Thyroid gland (tissue), 4 donors: ENCODE measurements at regions not wholly inside any gene's neighbourhood (a gene's known extent, or its start where the extent isn't known, plus 50 kb on each side); places are given as distances from the start of the nearest gene placed in this dataset.

ENCODE experiments used
- DNase-seq, 2 donors: peaks; one replicate each; pipeline ENCODE4 v3.0.0-alpha.2; 2019
- H3K27ac ChIP-seq, 3 donors: fragments of 200-600 bp; sonication (generic); 1 replicate in 2 of 3; 2 replicates in 1 of 3; pipeline ENCODE4 v1.5.1; 2016 to 2019; ENCODE audit warnings: mild to moderate bottlenecking in 1 of 3, moderate library complexity in 1 of 3
- H3K27me3 ChIP-seq: fragments of 200-600 bp; sonication (generic); one replicate; pipeline ENCODE4 v1.5.1; 2019
- H3K36me3 ChIP-seq, 2 donors: fragments of 200-600 bp; sonication (generic); one replicate each; pipeline ENCODE4 v1.5.1; 2016 to 2019
- H3K4me1 ChIP-seq, 2 donors: fragments of 200-600 bp; sonication (generic); one replicate each; pipeline ENCODE4 v1.5.1; 2017 to 2019
- H3K4me3 ChIP-seq, 3 donors: fragments of 200-600 bp; sonication (generic); replicated peaks in 1 of 3; 1 replicate in 2 of 3; 2 replicates in 1 of 3; pipeline ENCODE4 v1.5.1; 2016; ENCODE audit warnings: mild to moderate bottlenecking in 1 of 3
- H3K9me3 ChIP-seq: fragments of 200-600 bp; sonication (generic); one replicate; pipeline ENCODE4 v1.5.1; 2017
- POLR2A ChIP-seq, 2 donors: fragments of 450-650 bp; IDR thresholded peaks; one replicate each; pipeline ENCODE4 v1.6.1; 2017; ENCODE audit warnings: antibody characterized with exemption in 2 of 2, mild to moderate bottlenecking in 2 of 2, moderate library complexity in 1 of 2
- WGBS, 2 donors: methylation state at CpG; one replicate each; pipeline ENCODE4 v1.1.5; 2017; 5-methylcytosine and 5-hydroxymethylcytosine counted together
- intact Hi-C: fragments of 100-400 bp; cut with DNase I; formaldehyde crosslinking; loops from one replicate; pipeline ENCODE4 v1.15.1; 2023
- TF ChIP-seq, protein P1 (sequence below), 6 experiments: fragments of 200-600 bp in 3 of 6; fragments of 450-650 bp in 3 of 6; sonication (generic) in 3 of 6; IDR thresholded peaks; one replicate each; pipeline ENCODE4 v1.5.1; 2016 to 2019; ENCODE audit warnings: antibody characterized with exemption in 6 of 6, mild to moderate bottlenecking in 2 of 6, inconsistent platforms in 1 of 6, moderate library complexity in 1 of 6

DNA sequence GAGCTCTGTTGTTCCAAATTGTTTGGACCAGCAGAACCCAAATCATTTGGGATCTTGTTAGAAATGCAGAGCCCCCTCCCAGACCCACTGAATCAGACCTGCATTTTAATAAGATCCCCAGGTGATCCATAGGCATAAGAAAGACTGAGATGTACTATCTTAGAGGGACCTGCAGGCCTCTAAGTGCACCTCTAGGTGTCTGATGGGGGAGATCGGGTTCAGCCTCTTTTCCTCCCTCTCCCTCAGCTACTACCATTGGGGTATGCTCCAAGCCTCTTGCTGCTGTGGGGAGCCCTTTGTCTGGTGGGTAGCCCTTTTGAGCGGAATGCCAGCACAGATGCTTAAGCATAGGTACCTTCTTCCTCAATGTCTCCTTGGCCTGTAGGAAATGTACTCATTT is 63.8 kb upstream of the RPS6KA3 start:
- TF ChIP-seq, protein P1, sequence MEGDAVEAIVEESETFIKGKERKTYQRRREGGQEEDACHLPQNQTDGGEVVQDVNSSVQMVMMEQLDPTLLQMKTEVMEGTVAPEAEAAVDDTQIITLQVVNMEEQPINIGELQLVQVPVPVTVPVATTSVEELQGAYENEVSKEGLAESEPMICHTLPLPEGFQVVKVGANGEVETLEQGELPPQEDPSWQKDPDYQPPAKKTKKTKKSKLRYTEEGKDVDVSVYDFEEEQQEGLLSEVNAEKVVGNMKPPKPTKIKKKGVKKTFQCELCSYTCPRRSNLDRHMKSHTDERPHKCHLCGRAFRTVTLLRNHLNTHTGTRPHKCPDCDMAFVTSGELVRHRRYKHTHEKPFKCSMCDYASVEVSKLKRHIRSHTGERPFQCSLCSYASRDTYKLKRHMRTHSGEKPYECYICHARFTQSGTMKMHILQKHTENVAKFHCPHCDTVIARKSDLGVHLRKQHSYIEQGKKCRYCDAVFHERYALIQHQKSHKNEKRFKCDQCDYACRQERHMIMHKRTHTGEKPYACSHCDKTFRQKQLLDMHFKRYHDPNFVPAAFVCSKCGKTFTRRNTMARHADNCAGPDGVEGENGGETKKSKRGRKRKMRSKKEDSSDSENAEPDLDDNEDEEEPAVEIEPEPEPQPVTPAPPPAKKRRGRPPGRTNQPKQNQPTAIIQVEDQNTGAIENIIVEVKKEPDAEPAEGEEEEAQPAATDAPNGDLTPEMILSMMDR (IDR thresholded peaks at IDR 0.05): no peak
- no peak for TF ChIP-seq POLR2A (IDR thresholded peaks at IDR 0.05)
- H3K27me3 ChIP-seq: no peaks in the 10 kb centered on the region
- H3K4me3 ChIP-seq: no peak overlapping the region
- 90% methylated on average over 2 of the region's 2 CpGs for WGBS, 2 donors
- H3K9me3 ChIP-seq: no peaks in the 10 kb centered on the region
- no peak overlapping the region for H3K27ac ChIP-seq
- H3K36me3 ChIP-seq: no peaks in the 10 kb centered on the region
- intact Hi-C loops: no loop called here
- DNase-seq: no peak
- H3K4me1 ChIP-seq: no peaks in the 10 kb centered on the region

DNA sequence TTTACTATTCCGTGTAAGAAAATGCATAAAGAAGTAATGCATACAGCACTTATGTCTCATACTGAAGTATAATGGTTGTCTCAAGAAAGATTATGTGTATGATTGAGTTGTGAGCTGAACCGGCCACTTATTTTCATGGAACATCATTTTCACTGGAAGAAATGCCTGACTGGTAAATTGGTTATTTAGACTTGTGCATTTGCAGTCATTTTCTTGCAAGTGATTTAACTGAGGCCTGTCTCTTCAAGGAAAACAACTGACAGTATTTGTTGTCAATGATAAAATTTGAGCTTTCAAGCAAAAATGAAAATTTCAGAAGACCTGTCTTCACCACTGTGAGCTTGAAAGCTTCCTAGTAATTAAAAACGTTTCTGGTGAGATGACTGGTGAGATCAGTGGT is 62.7 kb upstream of the RPS6KA3 start:
- 83 to 94% methylated on average over 3 of the region's 3 CpGs for WGBS, 2 donors
- DNase-seq: no peak
- intact Hi-C loops: no loop called here
- H3K27ac ChIP-seq: no peak overlapping the region
- no peak overlapping the region for H3K4me3 ChIP-seq
- H3K36me3 ChIP-seq: no peaks in the 10 kb centered on the region
- TF ChIP-seq POLR2A (IDR thresholded peaks at IDR 0.05): no peak
- no peaks in the 10 kb centered on the region for H3K4me1 ChIP-seq
- H3K9me3 ChIP-seq: no peaks in the 10 kb centered on the region
- no peaks in the 10 kb centered on the region for H3K27me3 ChIP-seq

DNA sequence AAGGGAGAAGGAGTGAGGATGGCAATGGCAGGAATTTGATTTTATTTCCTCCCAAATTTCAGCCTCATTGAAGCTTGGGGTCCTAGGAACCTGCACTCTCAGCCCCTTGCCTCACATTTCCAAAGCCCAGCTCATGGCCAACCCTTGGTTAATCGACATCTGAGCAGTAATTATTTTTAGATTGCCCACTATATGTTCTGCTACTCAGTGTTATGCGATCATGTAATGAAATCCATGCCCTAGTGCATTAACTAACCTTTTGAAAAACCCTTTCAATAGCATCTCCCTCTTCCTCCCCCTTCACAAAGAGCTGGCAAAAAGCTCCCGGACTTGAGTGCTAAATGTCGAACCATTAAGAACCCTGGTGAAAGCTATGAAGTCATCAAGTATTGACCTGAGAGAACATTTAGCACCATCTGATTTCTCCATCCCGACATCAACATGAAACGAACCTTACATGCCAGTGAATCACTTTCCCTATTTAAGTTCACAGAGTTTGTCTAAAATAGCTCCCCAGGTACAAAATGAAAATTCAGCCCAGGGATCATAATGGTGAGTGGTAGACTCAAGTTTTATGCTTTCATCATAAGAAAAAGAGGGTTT is 59.2 kb upstream of the RPS6KA3 start:
- H3K36me3 ChIP-seq: no peaks in the 10 kb centered on the region
- WGBS, 2 donors: 94 to 96% methylated on average over 6 of the region's 6 CpGs
- TF ChIP-seq POLR2A (IDR thresholded peaks at IDR 0.05): no peak
- TF ChIP-seq, protein P1 (IDR thresholded peaks at IDR 0.05): no peak
- no peaks in the 10 kb centered on the region for H3K27me3 ChIP-seq
- no peak overlapping the region for H3K4me3 ChIP-seq
- DNase-seq: no peak
- H3K27ac ChIP-seq: no peak overlapping the region
- H3K9me3 ChIP-seq: no peaks in the 10 kb centered on the region
- H3K4me1 ChIP-seq: no peaks in the 10 kb centered on the region
- intact Hi-C loops: no loop called here

DNA sequence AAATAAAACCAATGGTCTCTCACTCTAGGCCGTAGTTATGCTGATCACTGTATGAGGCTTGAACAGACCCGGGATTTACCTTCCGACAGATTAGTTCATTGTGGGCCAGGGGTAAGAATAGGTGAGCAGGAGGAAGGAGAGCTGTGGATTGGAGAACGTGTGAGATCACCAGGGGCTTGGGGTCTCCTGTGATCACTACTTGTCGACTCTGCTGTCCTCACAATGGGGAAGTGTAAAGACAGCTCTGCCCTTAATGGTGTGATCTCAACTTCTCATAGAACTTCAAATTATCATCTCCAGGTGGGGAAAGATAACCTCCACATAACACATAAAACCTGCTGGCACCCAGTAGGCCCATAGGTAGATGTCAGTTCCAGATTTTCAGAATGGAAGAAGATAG is 56.2 kb upstream of the RPS6KA3 start:
- TF ChIP-seq POLR2A (IDR thresholded peaks at IDR 0.05): no peak
- TF ChIP-seq, protein P1 (IDR thresholded peaks at IDR 0.05): no peak
- no peaks in the 10 kb centered on the region for H3K27me3 ChIP-seq
- no peaks in the 10 kb centered on the region for H3K9me3 ChIP-seq
- H3K4me1 ChIP-seq: no peaks in the 10 kb centered on the region
- H3K27ac ChIP-seq: no peak overlapping the region
- intact Hi-C loops: no loop called here
- no peaks in the 10 kb centered on the region for H3K36me3 ChIP-seq
- no peak overlapping the region for H3K4me3 ChIP-seq
- DNase-seq: no peak
- WGBS, 2 donors: 75 to 81% methylated on average over 5 of the region's 5 CpGs

DNA sequence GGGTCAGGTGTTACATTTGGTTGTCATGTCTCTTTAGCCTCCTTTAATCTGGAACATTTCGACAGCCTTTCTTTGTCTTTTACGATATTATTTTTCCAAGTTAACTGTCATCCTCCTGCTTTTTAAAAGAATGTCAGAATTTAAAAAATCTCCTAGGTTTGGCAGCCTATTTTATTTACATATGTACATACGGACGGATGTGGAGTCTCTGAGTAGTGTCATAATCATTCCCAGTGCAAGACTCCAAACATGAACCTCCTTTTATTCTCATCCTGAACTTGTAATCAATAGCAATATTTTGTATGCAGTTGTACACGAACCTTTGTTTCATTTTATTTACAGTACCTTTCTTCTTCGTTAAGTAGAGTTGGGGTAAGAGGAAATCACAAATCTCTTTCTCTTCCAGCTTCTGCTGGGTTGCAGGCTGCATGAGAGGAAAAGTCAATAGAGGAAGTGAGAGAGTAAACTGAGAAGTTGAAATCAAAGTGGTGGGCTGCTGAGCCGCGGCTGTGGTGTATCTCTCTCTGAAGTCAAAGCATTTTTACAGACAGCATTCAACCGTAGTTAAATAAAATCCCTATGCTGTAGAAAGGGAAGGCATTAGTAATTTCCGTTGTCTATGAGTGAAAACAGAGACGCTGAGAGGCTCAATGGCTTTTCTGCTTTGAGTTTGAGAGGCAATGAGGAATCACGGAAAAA is 53.9 kb upstream of the RPS6KA3 start:
- TF ChIP-seq POLR2A (IDR thresholded peaks at IDR 0.05): no peak
- TF ChIP-seq, protein P1 (IDR thresholded peaks at IDR 0.05): no peak
- Histone ChIP-seq H3K4me1 (peaks cover 0 to 4% of the 10 kb centered on the region in 2 donors), H3K9me3 (no peaks in the 10 kb centered on the region), H3K36me3 (no peaks in the 10 kb centered on the region), H3K4me3 (no peak overlapping the region), H3K27me3 (no peaks in the 10 kb centered on the region), H3K27ac (no peak overlapping the region)
- 54 to 58% methylated on average over 12 of the region's 12 CpGs for WGBS, 2 donors
- DNase-seq: no peak
- intact Hi-C loops: no loop called here
